ENCODE measurements at regions not wholly inside any gene's neighbourhood (a gene's known extent, or its start where the extent isn't known, plus 50 kb on each side); places are given as distances from the start of the nearest gene placed in this dataset.

- intact Hi-C loops (cut with DNase I), result no loop called here
- 32 to 33% methylated on average over 1 of the region's 1 CpG for WGBS, 2 donors
- Histone ChIP-seq H3K27ac (no peak overlapping the region), H3K9me3 (no peaks in the 10 kb centered on the region), H3K4me1 (no peaks in the 10 kb centered on the region), H3K36me3 (no peaks in the 10 kb centered on the region), H3K4me3 (no peak overlapping the region), H3K27me3 (no peaks in the 10 kb centered on the region)
- no peak for TF ChIP-seq CTCF (IDR thresholded peaks at IDR 0.05)
- no peak for FAIRE-seq
- no peak for DNase-seq
- no peak for ATAC-seq
Observed at GRCh38 chr2:83784947-83785346, 674.1 kb downstream of the SUCLG1 start.

- no peaks in the 10 kb centered on the region for H3K27me3 ChIP-seq
- H3K4me1 ChIP-seq, result no peaks in the 10 kb centered on the region
- DNase-seq (no peak), ATAC-seq (no peak), FAIRE-seq (peak; percentile 97)
- intact Hi-C loops (cut with DNase I), result no loop called here
- no peak overlapping the region for H3K4me3 ChIP-seq
- H3K9me3 ChIP-seq, result no peaks in the 10 kb centered on the region
- WGBS, 2 donors, result 69 to 88% methylated on average over 2 of the region's 2 CpGs
- H3K27ac ChIP-seq, result no peak overlapping the region
- no peak for TF ChIP-seq CTCF (IDR thresholded peaks at IDR 0.05)
- no peaks in the 10 kb centered on the region for H3K36me3 ChIP-seq
Observed at GRCh38 chr2:83784315-83784714, 674.8 kb downstream of the SUCLG1 start.

GRCh38 chr2:83782122-83782521 is 677.0 kb downstream of the SUCLG1 start:
- Histone ChIP-seq H3K27me3 (no peaks in the 10 kb centered on the region), H3K9me3 (no peaks in the 10 kb centered on the region), H3K36me3 (no peaks in the 10 kb centered on the region), H3K4me1 (no peaks in the 10 kb centered on the region), H3K27ac (no peak overlapping the region), H3K4me3 (no peak overlapping the region)
- WGBS, 2 donors, result 51 to 55% methylated on average over 4 of the region's 4 CpGs
- intact Hi-C loops (cut with DNase I), result no loop called here
- ATAC-seq (no peak), FAIRE-seq (no peak), DNase-seq (no peak)
- TF ChIP-seq CTCF (IDR thresholded peaks at IDR 0.05), result no peak

- FAIRE-seq (no peak), DNase-seq (no peak), ATAC-seq (no peak)
- WGBS, 2 donors, result 68 to 73% methylated on average over 5 of the region's 5 CpGs
- Histone ChIP-seq H3K9me3 (no peaks in the 10 kb centered on the region), H3K4me3 (no peak overlapping the region), H3K4me1 (no peaks in the 10 kb centered on the region), H3K27me3 (no peaks in the 10 kb centered on the region), H3K36me3 (no peaks in the 10 kb centered on the region), H3K27ac (no peak overlapping the region)
- intact Hi-C loops (cut with DNase I), result no loop called here
- no peak for TF ChIP-seq CTCF (IDR thresholded peaks at IDR 0.05)
Observed at GRCh38 chr2:83764447-83765005, 694.6 kb downstream of the SUCLG1 start.

GRCh38 chr2:83757329-83757728 is 701.8 kb downstream of the SUCLG1 start:
- Histone ChIP-seq H3K27ac (no peak overlapping the region), H3K27me3 (no peaks in the 10 kb centered on the region), H3K4me1 (no peaks in the 10 kb centered on the region), H3K9me3 (no peaks in the 10 kb centered on the region), H3K4me3 (no peak overlapping the region), H3K36me3 (no peaks in the 10 kb centered on the region)
- WGBS, 2 donors, result 49 to 50% methylated on average over 2 of the region's 2 CpGs
- no peak for ATAC-seq
- TF ChIP-seq CTCF (IDR thresholded peaks at IDR 0.05), result no peak
- no peak for DNase-seq
- FAIRE-seq, result no peak
- intact Hi-C loops (cut with DNase I), result no loop called here

Measured in pancreas (tissue), 10 donors.